PC-3 (cell line): ENCODE measurements at regions not wholly inside any gene's neighbourhood (a gene's known extent, or its start where the extent isn't known, plus 50 kb on each side); places are given as distances from the start of the nearest gene placed in this dataset.

ENCODE experiments used
- CTCF ChIP-seq: fragments of 300-600 bp; sonication (generic); conservative IDR thresholded peaks from 2 replicates; pipeline ENCODE4 v1.5.1; 2017; ENCODE audit warnings: antibody characterized with exemption, low read depth, mild to moderate bottlenecking, low read length
- EZH2 ChIP-seq: fragments of 300-600 bp; sonication (generic); IDR thresholded peaks from one replicate; pipeline ENCODE4 v1.6.1; 2017; ENCODE audit warnings: antibody characterized with exemption, mild to moderate bottlenecking, low read length; ENCODE audit not compliant: unreplicated experiment

GRCh38 chr1:29629814-29630516, 393.6 kb downstream of the PTPRU start:
- TF ChIP-seq CTCF (no peak), EZH2 (no peak)
